Activated CD8-positive, alpha-beta memory T cell treated with anti-CD3 and anti-CD28 coated beads for 1 hour (primary cell): ENCODE measurements at regions not wholly inside any gene's neighbourhood (a gene's known extent, or its start where the extent isn't known, plus 50 kb on each side); places are given as distances from the start of the nearest gene placed in this dataset.

Experiments
- DNase-seq, 2 donors: peaks; one replicate each; pipeline ENCODE4 v3.0.0-alpha.2; 2020; ENCODE audit warnings: low read depth in 1 of 2; ENCODE audit errors: extremely low read depth in 1 of 2

DNA sequence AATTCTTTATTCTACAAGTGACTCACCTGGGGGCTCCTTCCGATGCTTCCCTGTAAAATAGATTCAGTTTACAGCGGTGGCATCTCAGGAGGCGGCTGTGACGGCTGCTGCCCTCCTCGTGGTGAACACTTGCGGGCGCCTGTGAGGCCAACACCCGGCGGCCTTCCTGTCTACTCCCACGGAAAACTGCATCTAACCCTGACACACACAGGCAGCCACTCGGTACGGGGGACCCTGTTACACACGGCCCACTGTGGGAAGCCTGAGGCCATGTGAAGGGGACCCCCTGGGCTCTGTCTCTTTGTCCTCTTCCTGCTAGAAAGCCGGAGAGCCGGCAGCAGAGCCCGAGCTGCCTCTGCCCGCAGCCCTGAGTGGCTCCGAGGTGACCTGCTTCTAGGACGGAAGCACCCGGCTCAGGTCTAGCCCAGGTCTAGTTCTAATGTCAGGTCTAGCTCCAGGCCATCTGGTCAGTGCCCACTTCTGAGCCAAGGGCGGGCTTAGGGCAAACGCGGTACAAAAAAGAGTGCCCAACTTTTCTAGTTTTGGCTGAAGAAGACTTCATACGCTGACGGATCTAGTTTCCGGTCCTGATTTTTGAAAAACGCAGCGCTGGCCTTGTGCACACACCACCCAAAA is 159.4 kb downstream of the ENGASE start:
- DNase-seq = no peak

DNA sequence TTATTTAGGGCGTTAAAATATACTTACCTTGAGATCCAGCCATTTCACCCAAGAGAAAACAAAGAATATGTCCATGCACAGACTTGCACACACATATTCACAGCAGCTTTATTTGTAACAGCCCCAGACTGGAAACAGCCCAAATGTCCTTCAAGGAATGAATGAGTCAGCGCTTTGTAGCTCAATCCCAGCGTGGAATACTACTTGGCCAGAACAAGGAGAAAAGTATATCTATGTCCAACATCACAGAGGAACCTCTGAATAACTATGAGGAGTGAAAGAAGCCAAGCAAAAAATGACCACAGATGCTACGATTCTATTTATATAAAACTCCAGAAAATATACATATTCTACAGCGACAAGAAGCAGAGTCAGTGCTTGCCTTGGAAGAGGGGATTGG is 158.3 kb downstream of the ENGASE start:
- no peak for DNase-seq

DNA sequence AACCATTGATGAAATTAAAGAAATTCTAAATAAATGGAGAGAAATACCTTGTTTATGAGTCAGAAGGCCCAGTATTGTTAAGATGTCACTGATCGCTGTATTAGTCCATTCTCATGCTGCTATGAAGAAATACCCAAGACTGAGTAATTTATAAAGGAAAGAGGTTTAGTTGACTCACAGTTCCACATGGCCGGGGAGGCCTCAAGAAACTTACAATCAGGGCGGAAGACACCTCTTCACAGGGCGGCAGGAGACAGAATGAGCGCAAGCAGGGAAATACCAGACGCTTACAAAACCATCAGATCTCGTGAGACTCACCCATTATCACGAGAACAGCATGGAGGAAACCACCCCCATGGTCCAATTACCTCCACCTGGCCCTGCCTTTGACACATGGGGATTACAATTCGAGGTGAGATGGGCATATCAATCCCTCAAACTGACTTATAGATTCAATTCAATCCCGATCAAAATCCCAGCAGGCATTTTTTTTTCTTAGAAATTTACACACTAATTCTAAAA is 157.2 kb downstream of the ENGASE start:
- DNase-seq = no peak

DNA sequence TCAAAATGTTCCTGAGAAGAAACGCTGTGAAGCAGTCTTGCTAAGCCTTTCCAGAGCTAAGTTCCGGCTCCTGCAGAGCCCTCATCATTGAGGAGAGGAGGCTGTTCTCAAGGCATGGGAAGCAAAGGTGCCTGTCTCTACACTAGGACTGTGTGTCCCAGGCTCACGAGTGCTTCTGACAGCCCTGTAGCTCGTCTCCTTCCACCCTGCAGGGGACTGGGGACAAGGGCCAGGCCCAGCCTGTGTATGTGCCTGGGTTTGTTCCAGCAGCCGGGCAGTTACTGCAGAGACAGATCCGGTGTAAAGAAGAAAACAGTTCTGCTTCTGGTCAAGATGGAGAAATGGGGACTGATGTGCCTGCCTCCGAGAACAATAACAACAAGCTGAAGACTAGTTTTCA is 156.0 kb downstream of the ENGASE start:
- DNase-seq = no peak

DNA sequence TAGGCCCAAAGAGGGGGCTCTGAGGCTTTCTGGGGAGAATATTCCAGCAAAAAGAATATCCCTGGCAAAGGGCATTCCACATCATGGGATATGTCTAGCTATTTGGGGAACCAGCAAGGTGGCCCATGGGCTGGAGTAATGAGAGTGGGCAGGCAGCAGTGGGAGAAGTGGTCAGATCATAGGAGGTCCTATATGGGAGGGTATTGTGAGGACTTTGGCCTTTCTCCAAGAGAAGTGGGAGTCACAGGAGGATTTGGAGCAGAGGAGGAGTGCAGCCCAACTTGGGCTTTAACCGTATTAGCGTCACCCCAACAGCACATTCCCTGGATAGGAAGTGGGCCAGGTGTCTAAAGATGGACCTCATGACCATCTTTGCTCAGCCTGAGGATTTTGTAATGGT is 151.4 kb downstream of the ENGASE start:
- no peak for DNase-seq

DNA sequence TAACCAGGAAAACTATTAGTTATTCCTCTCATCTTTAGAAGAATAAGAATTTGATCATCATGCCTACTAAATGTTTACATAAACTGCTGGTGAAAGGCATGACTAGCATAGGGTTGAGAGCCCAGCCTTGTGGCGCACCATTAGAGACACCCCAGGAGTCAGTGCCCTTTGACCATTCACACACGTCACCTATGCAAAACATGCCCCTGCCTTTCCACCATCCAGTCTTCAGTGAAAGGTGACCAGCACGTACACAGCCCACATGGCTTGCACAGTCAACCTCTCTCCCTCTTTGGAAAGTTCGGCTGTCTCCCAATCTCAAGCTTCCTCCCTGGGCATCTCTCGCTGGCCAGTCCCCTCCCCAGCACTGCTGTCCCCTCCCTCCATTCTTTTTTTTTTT is 150.3 kb downstream of the ENGASE start:
- DNase-seq = no peak

DNA sequence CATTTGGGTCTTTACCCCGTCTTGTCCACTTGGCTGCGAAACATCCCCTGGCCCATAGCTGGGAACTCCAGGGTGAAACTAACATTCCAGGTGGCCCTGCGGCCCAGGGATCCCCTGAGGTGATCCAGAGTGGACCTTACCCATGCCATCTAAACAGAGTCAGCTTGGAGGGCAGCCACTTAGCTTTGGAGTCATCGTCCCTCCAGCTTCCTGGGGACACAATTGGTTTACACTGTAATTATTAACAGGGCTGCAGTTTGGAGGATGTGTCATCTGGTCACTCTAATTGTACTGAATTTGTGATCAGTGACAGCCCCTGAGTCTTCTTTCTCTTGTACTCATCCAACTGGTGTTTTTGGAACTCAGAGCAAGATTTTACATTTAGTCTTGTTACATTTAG is 149.9 kb downstream of the ENGASE start:
- DNase-seq = no peak

DNA sequence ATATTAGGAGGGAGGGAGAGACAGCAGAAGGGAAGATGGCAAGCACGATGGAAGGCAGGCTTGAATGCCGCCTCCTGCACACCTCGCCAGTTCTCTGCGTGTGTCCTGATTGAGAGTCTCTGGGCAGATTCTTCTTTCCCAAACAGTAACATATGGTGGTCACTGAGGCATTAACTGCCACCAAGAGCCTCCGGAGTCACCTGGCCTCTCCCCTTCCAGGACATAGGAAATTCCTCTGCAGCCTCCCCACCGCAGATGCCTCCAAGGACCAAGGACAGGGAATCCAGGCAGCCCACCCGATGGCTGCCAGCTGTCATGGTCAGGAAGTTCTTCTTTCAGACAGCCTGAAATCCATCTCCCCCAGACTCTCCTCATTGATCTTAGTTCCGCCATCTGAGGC is 149.3 kb downstream of the ENGASE start:
- no peak for DNase-seq

DNA sequence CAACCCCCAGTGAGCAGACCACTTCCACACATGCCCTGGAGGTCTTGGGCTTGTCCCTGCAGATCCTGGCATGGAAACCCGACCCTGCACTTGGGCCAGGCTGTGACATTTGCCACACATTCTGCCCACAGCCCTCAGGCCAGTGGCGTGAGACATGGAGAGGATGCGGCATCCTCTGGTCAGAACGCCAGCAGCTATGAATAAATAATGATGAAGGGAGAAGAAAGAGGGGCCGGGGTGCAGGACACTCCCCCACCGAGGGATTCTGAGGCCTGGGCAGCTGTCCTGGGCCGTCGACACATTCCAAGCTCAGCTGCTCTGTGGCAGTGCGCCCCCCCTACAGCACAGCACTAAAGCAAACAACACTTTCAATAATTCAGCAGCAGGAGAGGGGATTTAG is 148.8 kb downstream of the ENGASE start:
- DNase-seq = no peak

DNA sequence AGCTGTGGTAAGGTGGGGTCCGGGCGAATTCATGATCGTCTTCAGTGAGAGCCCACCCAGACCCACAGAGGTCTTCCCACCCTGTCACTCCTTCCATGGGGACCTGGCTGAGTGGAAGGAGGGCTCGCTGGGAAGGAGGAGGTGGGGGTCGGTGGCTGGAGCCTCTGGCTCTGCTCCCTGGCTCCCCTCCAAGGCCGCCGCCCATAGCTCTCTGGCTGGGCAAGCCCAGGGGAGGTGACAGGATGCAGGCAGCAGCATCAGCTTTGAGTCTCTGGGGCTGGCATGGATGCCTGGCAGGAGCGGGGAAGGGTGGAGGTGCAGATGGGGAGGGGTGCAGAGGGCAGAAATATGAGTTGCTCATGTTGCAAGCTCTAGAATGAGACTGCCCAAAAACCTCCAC is 147.0 kb downstream of the ENGASE start:
- DNase-seq = no peak

DNA sequence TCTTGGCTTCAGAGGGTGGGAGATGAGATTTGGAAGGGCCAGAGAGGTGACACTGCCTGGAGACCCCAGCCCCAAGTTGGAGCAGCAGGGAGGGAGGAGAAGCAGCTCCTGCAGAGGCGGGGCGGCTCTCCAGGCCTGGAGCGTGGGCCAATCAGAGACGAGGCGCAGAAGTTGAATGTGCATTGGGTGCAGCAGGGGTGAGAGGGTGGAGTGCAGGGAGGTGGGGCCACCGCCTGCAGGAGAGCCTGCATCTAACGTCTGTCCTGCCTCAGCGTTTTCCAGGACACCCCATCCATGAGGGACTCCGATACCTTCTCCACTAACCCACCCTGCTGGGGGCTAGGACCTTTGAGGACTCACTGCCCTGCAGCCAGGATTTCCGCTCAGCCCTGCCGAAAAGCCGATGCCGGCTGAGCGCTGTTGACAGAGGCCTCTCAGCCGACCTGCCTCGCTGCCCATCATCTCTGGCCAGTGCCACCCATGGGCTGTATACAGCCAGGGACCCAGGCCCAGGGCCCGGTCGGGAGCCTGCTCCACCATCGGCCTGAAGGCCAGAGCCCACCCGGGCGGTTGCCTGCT is 146.2 kb downstream of the ENGASE start:
- no peak for DNase-seq

DNA sequence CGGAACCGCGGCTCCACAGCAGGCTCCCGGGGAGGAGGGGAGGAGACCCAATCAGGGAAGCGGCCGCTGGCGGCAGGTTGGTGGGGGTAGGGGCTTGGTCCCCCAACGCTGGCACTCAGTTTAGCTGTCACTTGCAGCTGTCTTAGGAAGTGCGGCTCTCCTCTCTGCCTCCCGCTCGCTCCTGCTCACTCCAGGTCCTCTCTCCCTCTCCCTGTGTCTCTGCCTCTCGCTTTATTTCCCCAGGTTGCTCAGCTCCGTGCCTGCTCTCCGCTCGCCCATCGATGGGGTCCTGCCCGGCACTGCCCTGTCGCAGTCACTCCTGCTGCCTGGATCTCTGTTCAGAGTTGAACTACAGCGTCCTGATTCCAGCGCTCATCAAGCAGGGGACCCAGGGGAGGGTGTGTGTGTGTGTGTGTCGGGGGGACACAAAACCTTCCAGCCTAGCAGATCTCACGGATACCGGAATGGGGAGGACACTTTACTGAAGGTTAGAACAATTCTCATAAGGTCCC is 145.6 kb downstream of the ENGASE start:
- no peak for DNase-seq

DNA sequence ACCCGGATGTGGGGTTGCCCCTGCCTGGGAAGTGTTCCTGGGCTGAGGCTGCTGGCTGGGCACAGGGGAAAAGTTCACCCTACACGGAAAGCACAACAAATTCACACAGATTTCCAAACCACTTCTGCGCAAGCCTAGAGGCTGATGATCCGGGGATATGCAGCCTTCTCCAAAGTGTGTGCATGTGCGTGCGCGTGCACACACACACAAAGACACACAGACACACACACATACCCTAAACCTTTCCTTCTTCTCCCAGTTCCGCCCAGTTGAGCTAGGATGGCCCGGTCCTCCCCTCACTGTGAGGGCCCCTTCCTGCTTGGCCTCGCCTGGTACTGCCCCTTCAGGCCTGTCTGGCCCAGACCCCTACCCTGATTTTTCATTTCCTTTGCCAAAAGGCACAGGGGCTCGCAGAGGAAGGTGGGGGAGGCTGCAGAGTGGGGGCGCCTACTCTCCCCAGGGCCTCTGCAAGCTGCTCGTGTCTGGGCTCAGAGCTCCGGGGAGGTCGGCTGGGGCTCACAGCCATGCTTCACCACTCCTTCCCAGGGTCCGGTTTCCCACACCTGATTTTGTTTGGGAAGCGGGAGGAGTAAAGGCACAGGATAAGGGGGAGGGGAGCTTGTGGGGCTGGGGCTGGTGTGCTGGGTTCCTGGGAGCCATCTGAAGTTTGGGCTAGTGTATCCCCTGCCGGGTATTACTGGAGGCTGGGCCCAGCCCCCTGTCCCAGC is 144.7 kb downstream of the ENGASE start:
- no peak for DNase-seq

DNA sequence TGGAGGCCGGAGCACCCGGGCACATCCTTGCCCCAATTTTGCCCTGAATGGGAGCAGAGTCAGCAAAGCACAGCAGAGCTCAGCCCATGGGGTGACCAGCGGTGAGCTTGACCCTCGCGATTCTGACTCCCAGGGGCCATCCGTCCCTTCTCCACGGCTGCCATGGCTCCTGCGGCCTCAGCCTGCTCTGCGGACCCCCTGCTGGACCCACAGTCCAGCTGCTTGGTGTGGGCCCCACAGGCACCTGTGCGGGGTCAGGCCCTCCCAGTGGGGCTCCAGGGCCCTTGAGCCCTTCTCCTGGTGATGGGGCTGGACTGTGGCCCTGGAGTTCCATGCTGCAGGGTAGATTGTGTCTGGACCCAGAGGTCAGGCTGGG is 144.2 kb downstream of the ENGASE start:
- DNase-seq = no peak

DNA sequence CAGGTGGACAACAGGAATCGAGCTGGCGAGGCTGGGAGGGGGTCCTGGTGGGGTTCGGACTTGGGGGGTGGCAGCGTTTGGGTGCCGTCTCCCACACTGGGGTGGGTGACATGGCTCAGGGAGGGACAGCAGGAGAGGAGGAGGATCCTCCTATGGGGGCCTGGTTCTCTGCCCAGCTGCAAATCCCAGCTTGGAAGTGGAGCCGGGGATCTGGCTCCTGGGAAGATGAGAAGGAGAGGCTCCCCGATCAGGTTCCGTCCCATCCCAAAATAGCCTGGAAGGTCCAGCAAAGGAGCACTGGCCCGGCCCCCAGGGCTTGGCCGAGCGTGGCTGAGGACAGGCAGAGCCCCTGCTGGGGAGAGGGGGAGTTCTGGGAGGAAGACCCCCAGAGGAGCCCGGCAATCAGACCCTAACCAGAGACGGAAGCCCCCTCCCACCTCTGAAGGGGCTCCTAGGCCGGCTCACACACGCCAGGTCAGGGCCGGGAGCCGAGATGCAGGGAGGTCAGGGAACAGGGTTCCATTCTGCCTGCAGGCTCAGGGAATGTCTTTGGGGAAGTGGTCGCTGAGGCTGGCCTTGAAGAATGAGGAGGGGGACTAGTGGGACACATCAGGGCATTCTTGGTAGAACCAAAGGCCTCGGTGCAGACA is 143.7 kb downstream of the ENGASE start:
- no peak for DNase-seq

DNA sequence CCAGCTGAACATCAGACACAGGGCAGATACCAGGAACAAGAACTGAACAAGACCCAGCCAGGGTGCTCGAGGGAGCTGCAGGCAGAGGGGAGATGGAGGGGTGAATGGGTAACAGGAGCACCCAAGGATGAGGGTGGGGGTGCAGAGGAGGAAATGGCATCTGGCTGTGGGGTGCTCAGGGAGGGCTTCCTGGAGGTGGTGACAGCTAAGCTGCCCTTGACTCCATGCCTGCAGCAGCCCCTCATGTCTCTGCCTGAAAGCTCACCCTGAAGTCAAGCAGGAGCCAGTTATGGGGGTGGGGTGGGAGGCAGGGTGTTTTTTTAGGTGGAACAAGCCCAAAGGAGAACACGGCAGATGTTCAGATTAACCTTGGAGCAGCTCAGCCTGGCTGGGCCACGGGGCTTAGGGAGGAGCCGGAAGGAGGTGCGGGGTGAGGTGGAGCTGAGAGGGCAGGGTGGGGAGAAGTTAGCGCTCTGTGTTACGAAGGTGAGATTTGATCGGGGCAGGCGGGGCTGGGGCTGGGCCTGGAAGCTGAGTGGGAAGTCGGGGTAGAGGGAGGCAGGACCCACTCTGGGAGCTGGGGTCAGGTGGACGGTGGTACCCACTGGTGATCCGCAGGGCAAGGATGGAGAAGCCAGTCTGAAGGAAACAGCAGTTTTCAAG is 143.0 kb downstream of the ENGASE start:
- DNase-seq = no peak

DNA sequence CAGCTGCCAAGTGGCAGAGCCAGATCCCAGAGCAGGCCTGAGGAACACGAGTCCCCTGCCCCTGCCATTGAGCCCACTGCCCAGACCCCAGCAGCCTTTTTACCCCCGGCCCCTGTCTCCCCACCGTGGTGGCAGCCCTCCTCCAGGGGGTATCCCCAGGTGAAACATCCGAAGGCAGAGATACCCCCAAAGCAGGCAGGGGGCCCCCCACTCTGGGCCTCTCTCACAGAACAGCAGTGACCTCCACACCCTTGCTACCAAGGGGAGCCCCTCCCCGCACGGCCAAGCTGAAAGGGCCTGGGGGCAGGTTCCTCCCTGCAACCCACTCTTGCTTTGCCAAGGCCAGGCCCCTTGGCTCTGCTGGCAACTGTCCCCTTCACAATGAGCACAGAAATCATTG is 142.2 kb downstream of the ENGASE start:
- no peak for DNase-seq

DNA sequence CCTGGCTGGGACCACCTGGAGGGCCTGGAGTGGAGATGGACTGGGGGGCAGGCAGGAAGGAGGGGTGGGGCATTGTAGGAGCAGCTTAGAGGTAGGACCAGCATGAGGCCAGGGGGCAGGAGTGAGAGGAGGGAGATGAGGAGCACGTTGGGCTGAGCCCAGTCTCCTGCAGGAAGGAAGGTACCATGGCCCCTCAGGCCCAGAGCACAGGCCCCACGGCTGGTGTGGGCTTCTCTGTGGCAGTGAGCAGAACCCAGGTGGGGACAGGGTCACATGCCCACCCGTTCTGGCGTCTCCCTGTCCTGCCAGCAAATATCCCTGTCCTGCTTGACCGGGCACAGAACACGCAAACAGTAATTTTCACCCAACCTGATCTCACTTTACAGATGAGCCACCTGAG is 141.8 kb downstream of the ENGASE start:
- no peak for DNase-seq

DNA sequence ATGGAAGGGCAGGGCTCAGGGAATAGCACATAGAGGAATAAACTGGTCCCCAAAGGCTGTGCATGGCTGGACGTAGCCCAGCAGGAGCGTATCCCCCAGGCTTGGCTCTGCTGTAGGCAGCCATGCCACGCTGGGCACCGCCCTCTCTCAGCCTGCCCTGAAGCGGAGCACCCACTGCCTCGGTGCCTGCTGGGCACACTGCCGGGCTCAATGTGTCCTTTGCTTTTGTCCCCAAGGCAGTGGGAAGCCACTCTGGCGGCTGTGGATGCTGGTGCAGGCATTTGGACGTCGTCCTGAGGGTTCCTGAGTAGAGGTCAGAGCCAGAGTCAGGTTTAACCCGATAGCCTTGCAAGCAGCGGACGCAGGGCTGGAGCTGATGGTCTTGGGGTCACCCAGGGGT is 141.0 kb downstream of the ENGASE start:
- no peak for DNase-seq

DNA sequence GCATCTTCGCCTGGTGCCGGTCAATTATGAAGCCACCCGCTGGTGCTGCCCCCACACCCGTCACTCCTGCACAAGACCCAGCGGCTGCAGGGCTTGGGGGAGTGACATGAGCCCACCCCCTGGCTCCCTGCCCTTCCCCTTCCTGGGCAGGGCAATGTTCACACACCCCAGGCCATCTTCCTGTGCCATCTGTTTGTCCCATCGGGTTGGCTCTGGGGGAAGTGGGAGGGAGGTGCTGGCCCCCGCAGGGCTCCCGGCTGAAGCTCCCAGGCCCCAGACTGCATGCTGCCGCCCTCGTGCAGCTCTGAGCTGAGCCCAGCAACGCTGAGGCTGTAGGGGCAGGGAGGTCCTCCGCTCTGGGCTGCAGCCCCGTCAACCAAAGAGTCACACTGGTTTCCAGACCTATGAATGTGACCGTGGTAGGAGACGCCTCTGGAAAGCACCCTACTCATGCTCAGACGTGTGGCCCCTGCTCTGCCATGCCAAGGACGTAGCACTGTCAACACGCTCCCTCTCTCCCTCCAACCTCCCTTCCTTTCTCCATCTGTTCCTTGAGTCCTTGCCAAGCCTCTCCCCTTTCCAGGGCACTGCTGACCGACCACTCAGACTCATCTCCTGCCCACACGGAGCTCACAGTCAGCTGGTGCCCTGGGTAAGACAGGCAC is 140.4 kb downstream of the ENGASE start:
- DNase-seq = no peak

DNA sequence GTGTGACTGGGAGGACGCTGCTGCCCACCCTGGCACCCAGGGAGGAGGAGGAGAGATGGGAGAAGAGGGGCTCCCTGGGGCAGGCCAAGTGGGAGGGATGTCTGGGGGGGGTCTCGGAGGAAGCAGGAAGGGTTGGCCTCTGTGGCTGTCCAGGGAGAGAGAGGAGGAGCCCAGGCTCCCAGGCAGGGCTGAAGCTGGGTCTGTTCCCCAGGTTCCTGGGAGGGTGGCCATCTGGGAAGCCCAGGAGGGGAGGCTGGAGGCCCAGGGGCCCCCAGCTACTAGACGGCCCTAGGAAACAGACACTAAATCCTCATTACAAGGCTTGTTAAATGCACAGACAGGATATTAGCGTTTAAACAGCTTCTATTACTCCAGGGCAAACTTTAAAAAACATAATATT is 139.8 kb downstream of the ENGASE start:
- DNase-seq = no peak
